ENCODE measurements at regions not wholly inside any gene's neighbourhood (a gene's known extent, or its start where the extent isn't known, plus 50 kb on each side); places are given as distances from the start of the nearest gene placed in this dataset.

GRCh38 chr13:63864171-63864902, 2448.7 kb upstream of the PCDH20 start:
- no peak for DNase-seq
- Histone ChIP-seq H3K27ac (no peak overlapping the region), H3K27me3 (no peaks in the 10 kb centered on the region), H3K9me3 (no peaks in the 10 kb centered on the region), H3K36me3 (replicated peaks in 1 of 2; ENCODE audit: insufficient read depth in 1 of 2, low read depth in 2 of 2) (no peaks in the 10 kb centered on the region), H3K4me1 (no peaks in the 10 kb centered on the region), H3K4me3 (no peak overlapping the region)
- WGBS, 2 donors = 53 to 54% methylated on average over 3 of the region's 3 CpGs
- TF ChIP-seq CTCF (IDR thresholded peaks at IDR 0.05) (no peak), POLR2A (IDR thresholded peaks at IDR 0.05) (no peak)
- intact Hi-C loops (cut with DNase I) = no loop called here
- ATAC-seq = no peak

- Histone ChIP-seq H3K9me3 (no peaks in the 10 kb centered on the region), H3K27me3 (no peaks in the 10 kb centered on the region), H3K4me1 (no peaks in the 10 kb centered on the region), H3K27ac (no peak overlapping the region), H3K36me3 (replicated peaks in 1 of 2; ENCODE audit: insufficient read depth in 1 of 2, low read depth in 2 of 2) (no peaks in the 10 kb centered on the region), H3K4me3 (no peak overlapping the region)
- intact Hi-C loops (cut with DNase I) = no loop called here
- DNase-seq (no peak), ATAC-seq (no peak)
- TF ChIP-seq CTCF (IDR thresholded peaks at IDR 0.05) (no peak), POLR2A (IDR thresholded peaks at IDR 0.05) (no peak)
- 50 to 54% methylated on average over 7 of the region's 7 CpGs for WGBS, 2 donors
Measured at GRCh38 chr13:63855457-63856118, 2439.9 kb upstream of the PCDH20 start.

GRCh38 chr13:63853816-63854215, 2438.2 kb upstream of the PCDH20 start:
- no peaks in the 10 kb centered on the region for H3K9me3 ChIP-seq
- no peak overlapping the region for H3K27ac ChIP-seq
- H3K4me3 ChIP-seq = no peak overlapping the region
- H3K36me3 ChIP-seq (replicated peaks in 1 of 2; ENCODE audit: insufficient read depth in 1 of 2, low read depth in 2 of 2) = no peaks in the 10 kb centered on the region
- no peak for TF ChIP-seq POLR2A (IDR thresholded peaks at IDR 0.05)
- no peak for TF ChIP-seq CTCF (IDR thresholded peaks at IDR 0.05)
- no peak for DNase-seq
- 66 to 72% methylated on average over 2 of the region's 2 CpGs for WGBS, 2 donors
- H3K4me1 ChIP-seq = no peaks in the 10 kb centered on the region
- no peak for ATAC-seq
- H3K27me3 ChIP-seq = no peaks in the 10 kb centered on the region
- intact Hi-C loops (cut with DNase I) = no loop called here

GRCh38 chr13:63851526-63851925, 2435.9 kb upstream of the PCDH20 start:
- intact Hi-C loops (cut with DNase I) = no loop called here
- H3K9me3 ChIP-seq = no peaks in the 10 kb centered on the region
- H3K36me3 ChIP-seq (replicated peaks in 1 of 2; ENCODE audit: insufficient read depth in 1 of 2, low read depth in 2 of 2) = no peaks in the 10 kb centered on the region
- H3K27me3 ChIP-seq = no peaks in the 10 kb centered on the region
- ATAC-seq = no peak
- no peak for DNase-seq
- H3K27ac ChIP-seq = no peak overlapping the region
- WGBS, 2 donors = 48 to 75% methylated on average over 2 of the region's 2 CpGs
- H3K4me1 ChIP-seq = no peaks in the 10 kb centered on the region
- no peak overlapping the region for H3K4me3 ChIP-seq
- no peak for TF ChIP-seq CTCF (IDR thresholded peaks at IDR 0.05)
- no peak for TF ChIP-seq POLR2A (IDR thresholded peaks at IDR 0.05)
